NCI-H1105 treated with DMSO at 0.1 percent for 48 hours (cell line): ENCODE measurements at regions not wholly inside any gene's neighbourhood (a gene's known extent, or its start where the extent isn't known, plus 50 kb on each side); places are given as distances from the start of the nearest gene placed in this dataset.
"Not testable (repeated sequence)": the region's sequence is repeated elsewhere in the genome, so short reads cannot be mapped to it uniquely, and the experiment has no call there.

ENCODE experiments used
- DNase-seq: peaks from one replicate; lab custom pipeline; 2025; lab: John Stamatoyannopoulos, UW

DNA sequence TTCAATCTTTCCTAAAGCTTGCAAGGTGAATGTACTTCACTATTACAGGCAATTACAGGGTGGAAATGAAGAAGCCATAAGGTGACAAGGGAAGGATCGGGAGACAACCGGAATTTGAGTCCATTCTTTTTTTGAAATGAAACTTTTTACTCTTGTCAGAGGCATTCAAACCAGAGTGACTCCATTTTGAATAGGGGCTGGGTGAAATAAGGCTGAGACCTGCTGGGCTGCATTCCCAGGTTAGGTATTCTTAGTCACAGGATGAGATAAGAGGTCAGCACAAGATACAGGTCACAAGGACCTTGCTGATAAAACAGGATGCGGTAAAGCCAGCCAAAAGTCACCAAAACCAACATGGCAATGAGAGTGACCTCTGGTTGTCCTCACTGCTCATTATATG lies 363.3 kb downstream of the TYW1 start:
- no peak for DNase-seq

DNA sequence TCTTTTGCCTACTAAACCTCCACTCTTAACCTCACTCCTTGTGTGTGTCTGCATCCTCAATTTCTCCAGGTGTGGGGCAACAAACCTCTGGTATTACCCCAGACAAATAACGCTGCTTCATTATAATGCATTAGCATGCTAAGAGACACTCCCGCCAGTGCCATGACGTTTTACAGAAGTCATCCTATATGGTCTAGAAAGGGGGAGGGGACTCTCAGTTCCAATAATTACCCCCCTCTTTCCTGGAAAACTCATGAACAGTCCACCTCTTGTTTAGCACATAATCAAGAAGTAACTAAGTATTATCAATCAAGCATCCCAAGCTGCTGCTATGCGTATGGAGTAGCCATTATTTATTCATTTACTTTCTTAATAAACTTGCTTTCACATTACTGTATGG lies 364.5 kb downstream of the TYW1 start:
- no peak for DNase-seq

DNA sequence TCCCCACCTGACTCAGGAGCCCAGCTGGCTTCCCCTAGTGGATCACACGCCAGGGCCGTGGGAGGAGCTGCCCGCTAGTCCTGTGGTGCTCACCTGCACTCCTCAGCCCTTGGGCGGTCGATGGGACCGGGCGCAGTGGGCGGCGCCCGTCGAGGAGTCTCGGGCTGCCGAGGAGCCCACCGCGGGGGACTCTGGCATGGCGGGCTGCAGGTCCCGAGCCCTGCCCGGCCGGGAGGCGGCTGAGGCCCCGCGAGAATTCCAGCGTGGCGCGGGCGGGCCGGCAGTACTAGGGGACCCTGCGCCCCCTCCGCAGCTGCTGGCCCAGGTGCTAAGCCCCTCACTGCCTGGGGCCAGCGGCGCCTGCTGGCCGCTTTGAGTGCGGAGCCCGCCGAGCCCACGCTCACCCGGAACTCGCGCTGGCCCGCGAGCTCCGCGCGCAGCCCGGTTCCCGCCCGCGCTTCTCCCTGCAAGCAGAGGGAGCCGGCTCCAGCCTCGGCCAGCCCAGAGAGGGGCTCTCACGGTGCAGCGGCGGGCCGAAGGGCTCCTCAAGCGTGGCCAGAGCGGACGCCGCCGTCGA lies 367.9 kb downstream of the TYW1 start:
- peak; percentile 14 for DNase-seq

DNA sequence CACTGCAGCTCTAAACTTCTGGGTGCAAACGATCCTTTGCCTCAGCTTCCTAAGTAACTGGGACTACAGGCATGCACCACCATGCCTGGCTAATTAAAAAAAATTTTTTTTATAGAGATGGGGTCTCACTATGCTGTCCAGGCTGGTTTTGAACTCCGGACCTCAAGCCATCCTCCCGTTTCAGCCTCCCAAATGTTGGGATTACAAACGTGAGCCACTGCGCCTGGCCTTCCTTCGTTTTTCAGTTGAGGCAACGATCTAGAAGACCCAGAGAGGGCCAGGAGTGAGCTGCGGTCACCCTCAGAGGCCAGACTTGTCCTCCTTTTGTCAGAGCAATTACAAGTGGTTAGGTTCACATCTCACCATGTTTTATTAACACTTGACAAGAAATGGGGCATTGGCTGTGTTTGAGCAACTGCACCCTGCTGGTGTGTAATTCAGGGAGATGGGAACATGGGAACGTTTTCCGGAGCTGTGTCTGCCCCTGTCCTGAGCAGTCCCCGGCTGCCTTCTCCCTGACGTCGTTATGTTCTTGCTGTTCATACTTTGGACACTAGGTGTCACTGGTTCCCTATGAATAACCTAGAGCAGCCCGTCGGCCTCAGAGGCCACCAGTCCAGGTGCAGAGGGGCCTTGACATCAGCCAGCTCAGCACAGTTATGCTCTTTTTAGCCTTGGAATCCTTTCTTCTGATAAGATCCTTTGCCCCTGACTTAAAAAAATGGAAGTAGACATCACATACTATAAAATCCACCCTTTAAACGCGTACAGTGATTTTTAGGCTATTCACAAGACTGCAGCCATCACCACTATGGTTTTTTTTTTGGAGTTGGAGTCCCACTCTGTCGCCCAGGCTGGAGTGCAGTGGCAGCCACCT lies 375.0 kb downstream of the TYW1 start:
- peak; percentile 75 for DNase-seq

DNA sequence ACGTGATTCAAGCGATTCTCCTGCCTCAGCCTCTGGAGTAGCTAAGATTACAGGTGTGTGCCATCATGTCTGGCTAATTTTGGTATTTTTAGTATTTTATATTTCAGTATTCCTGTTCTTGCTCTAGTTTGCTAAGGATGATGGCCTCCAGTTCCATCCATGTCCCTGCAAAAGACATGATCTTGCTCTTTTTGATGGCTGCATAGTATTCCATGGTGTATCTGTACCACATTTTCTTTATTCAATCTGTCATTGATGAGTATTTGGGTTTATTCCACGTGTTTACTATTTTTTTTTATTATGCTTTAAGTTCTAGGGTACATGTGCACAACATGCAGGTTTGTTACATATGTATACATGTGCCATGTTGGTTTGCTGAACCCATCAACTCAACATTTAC lies 376.8 kb downstream of the TYW1 start:
- not testable (repeated sequence) for DNase-seq

DNA sequence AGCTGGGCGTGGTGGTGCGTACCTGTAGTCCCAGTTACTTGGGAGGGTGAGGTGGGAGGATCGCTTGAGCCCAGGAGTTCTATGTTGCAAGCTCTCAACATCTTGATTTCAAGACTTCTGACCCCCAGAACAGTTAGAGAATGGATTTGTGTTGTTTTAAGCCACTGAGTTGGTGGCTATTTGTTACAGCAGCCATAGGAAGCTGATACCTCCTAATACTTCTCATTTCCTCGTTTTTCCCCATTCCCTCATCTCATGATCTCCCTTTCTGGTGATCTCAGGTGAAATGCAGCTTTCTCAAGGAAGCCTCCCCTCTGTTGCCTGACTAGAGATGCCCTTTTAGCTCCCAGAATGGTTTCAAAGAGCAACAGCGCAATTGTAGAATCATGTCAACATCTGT lies 378.8 kb downstream of the TYW1 start:
- DNase-seq: no peak

DNA sequence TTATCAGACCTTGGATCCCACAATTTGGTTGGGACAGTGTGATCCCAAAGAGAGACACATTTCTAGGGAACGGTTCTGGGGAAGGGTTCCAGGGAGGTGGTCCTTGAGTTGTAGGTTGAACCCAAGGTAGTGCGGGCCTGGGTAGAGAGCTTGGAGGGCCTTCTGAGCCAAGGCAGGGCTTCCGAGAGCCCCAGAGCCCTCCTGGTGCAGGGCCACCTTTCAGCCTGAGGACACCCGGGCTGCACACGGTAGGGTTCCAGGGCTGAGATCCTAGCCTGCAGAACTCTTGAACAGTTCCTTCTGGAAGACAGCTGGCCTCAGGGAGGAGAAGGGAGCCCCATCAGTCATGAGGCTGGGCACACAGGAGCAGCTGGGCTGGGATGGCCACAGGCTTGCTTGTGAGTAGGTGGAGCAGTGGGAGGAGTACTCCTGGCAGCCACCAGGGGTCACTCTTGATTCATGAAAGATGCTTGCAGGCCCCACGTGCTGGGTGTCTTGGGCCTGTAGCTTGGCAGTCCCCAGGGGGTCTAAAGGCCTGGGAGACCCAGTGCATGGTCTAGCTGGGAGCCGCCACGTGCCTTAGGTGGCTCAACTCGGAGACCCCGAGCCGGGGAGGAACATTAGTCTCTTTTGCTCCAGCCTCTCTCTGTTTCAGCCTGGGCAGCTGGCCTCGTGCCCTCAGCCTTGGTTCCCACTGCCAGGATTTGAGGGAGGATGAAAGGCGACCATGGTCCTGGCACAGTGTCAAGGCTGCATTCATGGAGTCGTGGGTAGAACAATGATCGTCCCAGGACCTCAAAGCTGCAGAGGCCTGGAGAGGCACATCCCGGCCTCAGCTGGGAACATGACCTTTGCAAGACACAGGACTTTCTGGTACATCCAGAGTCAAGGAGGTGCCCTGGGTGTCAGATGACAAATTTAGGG lies 381.6 kb downstream of the TYW1 start:
- peak; percentile 59 for DNase-seq

DNA sequence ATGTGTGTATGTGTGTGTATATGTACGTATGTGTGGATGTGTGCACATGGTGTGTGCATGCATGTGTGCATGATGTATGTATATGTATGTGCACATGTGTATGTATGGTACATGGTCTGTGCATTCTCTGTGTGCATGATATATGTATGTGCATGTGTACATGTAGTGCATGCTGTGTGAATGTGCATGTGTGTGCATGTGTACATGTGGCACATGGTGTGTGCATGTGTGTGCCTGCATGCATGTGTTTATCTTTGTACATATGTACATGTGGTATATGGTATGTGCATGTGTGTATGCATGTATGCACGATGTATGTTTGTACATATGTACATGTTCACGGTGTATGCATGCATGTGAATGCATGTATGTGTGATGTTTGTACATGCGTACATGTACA lies 383.7 kb downstream of the TYW1 start:
- no peak for DNase-seq

DNA sequence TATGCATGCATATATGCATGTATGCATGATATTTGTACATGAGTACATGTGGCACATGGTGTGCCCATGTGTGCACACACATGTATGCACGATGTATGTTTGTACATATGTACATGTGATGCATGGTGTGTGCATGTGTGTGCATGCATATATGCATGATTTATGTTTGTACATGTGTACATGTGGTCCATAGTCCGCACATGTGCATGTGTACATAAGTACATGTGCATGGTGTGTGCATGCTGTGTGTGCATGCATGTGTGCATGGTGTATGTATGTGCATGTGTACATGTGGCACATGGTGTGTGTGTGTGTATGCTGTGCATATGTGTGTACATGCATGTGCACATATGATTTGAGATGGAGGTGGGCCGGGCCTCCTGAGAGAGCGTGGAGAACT lies 384.2 kb downstream of the TYW1 start:
- no peak for DNase-seq

DNA sequence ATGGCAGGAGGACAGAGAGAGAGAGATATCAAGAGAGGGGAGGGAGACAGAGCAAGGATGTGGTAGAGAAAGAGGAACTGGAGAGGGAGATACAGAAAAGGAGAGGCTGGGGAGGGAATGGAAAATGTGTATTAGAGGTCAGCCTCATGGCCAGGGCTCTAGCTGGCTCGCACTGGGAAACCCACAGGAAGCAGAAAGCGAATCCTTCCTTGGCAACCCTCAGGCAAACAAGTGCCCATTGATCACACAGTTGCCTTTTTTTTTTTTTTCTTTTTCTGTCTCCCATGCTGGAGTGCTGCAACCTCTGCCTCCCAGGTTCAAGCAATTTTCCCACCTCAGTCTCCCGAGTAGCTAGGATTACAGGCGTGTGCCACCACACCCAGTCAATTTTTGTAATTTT lies 391.2 kb downstream of the TYW1 start:
- no peak for DNase-seq

DNA sequence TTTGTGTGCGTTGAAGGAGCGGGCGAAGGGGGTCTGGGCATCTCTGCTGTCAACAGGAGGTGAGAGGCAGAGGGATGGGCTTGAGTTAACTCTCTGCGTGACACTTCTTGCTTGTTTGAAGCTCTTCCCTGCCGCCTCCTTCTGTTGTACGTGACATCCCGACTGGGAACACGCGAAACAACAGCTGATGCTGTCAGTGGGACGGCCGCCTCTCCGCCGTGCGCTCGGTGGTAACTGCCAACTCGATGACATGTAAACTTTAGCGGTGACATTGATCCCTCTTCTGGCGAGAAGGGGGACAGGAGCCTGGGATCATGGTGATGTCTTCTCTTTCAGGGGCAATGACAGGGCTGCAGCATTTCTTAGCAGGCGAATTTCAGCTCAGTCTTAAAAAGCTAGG lies 394.5 kb downstream of the TYW1 start:
- DNase-seq: no peak

DNA sequence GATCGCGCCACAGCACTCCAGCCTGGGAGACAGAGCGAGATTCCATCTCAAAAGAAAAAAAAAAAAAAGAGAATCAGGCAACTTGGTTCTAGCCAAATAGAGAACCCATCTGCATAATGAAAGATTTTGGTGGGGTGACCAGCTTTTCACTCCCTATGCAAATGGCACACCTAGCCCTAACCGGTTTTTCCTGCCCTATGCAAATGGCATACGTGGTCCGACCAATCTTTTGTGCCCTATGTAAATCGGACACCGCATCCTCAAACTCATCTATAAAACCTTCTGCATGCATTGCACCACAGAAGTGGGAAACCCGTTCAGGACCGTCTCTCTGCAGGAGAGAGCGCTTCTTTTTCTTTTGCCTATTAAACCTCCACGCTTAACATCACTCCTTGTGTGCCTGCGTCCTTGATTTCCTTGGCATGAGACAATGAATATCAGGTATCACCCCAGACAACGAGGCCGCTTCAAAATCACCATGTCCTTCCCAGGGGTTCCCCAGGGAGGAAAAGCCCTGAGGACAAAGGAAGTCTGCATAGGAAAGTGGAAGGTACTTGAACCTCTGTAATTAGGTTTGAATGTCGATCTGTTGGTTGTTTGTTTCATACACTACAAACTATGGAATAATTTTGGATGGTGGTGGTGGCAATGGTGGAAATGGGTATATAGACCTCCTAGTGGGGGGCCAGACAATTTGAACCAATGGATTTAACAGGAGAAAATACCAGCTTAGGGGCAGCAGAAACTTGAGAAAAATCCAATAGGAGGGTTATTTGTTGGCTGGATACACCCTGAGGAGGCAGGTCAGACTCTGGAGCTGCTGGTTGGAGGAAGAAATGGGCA lies 396.2 kb downstream of the TYW1 start:
- no peak for DNase-seq

DNA sequence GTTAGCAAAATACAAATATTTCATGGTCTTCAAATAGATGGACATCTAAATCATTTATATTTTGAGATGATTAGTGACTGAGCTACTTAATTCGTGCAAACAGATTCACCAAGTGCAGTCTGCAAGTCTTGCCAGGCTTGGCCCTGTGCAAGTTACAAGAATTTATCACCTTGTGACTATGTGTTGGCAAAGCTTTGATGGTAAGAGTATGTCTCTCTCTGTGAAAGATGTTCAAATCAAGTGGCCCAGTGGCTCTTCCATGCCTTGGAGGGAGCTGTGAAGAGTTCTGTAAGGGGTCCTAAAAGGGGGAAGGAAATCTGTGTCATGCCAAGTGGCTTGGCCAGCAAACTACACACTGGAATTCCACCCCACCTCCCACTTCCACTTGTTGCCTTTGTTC lies 397.3 kb downstream of the TYW1 start:
- DNase-seq: no peak

DNA sequence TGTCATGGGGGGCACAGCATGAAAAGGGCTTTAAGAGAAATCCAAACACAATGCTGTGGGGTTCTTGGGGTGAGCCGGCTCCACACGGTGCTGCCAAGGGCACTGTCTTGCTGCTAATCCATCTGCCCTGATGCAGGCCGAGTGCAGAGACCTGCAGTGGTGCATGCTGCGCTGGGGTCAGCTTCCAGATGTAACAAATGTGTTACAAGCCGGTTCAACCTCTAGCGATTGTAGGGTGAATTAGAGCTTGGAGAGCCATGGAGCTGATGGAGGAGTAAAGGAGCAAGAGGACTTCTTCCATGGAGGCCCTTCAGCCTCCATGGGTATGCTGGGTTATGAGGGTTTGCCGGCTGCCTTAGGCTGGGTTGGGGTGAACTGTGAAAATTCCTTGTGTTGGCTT lies 402.3 kb downstream of the TYW1 start:
- DNase-seq: no peak

DNA sequence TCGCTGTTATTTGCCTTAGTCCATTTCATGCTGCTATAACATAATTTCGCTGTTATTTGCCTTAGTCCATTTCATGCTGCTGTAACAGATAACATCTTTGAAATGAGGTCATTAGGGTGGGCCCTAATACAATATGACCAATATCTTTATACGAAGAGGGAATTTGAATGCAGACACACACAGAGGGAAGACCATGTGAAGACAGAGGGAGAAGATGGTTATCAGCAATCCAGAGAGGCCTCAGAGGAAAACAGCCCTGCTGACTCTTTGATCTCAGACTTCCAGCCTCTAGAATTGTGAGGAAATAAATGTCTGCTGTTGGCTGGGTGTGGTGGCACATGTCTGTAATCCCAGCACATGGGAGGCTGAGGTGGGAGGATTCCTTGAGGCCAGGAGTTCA lies 404.9 kb downstream of the TYW1 start:
- DNase-seq: no peak

DNA sequence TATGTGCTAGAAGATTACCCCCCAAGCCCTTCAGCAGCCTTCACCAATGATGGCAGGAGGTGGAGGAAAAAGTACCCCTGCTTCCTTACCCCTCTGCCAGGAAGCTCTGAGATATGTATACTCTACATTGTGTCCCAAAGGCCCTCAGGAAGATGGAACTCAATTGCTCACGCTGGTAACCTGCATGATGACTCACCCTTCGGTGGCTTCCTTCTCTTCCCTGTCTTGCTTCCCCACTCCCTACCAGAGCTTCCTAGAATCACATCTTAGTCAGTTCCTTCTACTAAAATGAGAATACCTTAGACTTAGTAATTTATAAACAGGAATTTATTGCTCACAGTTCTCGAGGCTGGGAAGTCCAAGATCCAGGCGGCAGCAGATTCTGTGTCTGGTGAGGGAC lies 405.6 kb downstream of the TYW1 start:
- no peak for DNase-seq

DNA sequence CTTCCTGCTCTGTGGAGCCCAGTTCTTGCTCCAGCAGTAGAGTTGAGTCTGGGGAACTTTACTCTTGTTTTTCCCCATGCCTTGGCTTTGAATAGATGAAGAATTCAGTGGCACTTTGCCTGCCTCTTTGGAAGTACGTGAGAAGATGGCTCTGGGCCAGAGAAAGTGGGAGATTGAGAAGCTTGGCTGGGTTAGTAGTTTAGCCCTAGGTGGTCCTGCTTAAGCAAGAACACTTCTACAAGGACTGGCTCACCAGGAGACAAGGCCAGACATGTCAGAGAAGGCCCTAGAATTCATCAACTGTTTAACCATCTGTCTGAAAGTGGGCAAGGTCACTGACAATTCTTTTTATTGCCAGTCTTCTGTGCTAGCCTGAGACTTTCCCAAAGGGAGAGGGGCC lies 410.3 kb downstream of the TYW1 start:
- peak; percentile 36 for DNase-seq

DNA sequence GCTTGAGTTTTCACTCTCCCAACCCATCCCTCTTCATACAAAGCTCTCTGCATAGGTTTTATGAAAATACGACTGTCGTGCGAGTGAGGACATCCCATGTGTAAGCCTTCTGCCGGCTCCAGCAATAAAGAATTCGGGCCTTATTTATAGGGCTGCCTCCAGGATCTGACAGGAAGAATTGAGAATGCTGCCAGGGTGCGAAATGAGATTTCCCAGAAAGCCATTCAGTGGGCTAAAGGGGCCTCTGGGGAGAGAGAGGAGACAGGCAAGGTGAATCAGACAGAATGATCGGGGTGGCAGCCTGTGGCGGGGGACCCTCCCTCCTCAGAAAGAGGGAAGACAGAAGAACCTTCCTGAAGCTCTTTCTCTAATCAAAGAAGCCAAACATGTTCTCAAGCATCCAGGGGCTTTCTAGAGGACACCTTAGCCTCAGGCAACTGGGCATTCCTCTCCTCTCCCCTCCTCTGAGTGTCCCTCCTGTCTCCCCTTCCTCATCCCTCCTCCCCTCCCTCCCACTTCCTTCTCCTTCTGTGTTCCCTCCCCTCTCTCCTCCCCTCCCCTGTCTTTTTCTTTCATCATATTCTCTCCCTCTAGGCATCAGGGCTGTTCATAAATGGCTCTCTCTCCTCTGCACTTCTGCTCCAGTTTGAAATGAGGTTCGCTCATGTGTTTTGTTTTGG lies 410.9 kb downstream of the TYW1 start:
- DNase-seq: no peak

DNA sequence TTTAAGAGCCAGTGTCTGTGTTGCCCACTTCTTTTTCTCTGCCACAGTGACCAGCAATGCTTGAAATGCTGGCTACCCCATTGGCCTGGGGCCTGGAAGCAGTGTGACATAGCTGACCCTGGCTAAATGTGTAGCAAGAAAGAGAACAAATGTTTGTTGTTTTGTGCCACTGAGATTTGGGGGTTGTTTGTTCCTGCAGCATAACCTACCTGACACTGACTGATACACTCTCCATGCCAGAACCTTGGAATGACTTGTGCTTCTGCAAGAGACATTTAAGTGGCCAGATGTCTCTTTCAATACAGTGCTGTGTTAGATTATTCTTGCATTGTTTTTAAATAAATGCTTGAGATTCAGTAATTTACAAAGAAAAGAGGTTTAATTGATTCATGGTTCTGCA lies 411.5 kb downstream of the TYW1 start:
- no peak for DNase-seq

DNA sequence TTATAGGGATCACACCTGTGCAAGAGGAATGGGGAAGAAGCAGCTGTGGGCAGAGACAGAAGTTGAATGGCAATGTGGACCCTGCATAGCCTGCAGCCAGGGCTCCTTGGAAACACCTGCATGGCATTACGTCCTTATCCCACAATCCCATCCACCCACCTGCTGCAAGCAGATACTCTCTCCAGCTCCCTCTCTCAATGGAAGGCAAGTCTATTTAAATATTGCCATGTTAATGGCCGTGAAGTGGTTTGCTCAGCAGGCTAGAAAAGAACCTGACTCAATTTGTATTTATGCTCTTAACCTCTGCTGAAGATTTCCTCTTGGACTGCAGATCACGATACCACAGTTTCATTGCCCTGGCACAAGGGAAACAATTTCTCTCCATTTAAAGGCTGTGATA lies 417.0 kb downstream of the TYW1 start:
- DNase-seq: peak; percentile 91

DNA sequence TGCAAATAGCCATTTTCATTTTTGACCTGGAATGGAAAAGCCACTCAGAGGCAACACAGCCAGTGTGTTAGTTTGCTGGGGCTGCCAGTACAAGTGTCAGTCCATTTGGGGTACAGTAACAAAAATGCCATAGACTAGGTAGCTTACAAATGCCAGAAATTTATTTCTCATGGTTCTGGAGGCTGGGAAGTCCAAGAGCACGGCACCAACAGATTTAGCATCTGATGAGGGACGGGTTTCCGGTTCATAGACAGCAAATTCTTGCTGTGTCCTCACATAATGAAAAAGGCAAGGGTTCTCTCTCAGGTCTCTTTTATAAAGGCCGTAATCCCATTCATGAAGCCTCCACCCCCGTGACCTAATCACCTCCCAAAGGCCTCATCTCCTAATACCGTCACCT lies 418.2 kb downstream of the TYW1 start:
- DNase-seq: no peak
